Gastroesophageal sphincter (tissue), 4 donors: ENCODE measurements at regions not wholly inside any gene's neighbourhood (a gene's known extent, or its start where the extent isn't known, plus 50 kb on each side); places are given as distances from the start of the nearest gene placed in this dataset.

Experiments
- ATAC-seq: fragments of 150-250 bp; one replicate; pipeline ENCODE4 v1.9.1; 2016; ENCODE audit warnings: mild to moderate bottlenecking, moderate library complexity
- H3K27ac ChIP-seq, 4 donors: fragments of 200-600 bp; sonication (generic) in 3 of 4; 1 replicate in 3 of 4; 2 replicates in 1 of 4; pipeline ENCODE4 v1.5.1; 2016 to 2019
- H3K27me3 ChIP-seq: fragments of 200-600 bp; sonication (generic); one replicate; pipeline ENCODE4 v1.5.1; 2019
- H3K36me3 ChIP-seq, 2 donors: fragments of 200-600 bp; sonication (generic); one replicate each; pipeline ENCODE4 v1.5.1; 2019; ENCODE audit warnings: control low read depth in 1 of 2
- H3K4me1 ChIP-seq, 3 donors: fragments of 200-600 bp; sonication (generic); 1 replicate in 2 of 3; 2 replicates in 1 of 3; pipeline ENCODE4 v1.5.1; 2016 to 2019; ENCODE audit warnings: control low read depth in 2 of 3
- H3K4me3 ChIP-seq, 2 donors: fragments of 200-600 bp; sonication (generic); one replicate each; pipeline ENCODE4 v1.5.1; 2019; ENCODE audit warnings: mild to moderate bottlenecking in 1 of 2, moderate library complexity in 1 of 2
- H3K9me3 ChIP-seq, 3 donors: fragments of 200-600 bp; sonication (generic); one replicate each; pipeline ENCODE4 v1.5.1; 2017 to 2019; ENCODE audit warnings: control low read depth in 2 of 3
- EP300 ChIP-seq: sonication (generic); formaldehyde crosslinking; IDR thresholded peaks from one replicate; pipeline ENCODE4 v1.6.1; 2017; ENCODE audit warnings: antibody characterized with exemption, mild to moderate bottlenecking
- POLR2A ChIP-seq, 2 donors: fragments of 450-650 bp; IDR thresholded peaks; one replicate each; pipeline ENCODE4 v1.6.1; 2017; ENCODE audit warnings: antibody characterized with exemption in 2 of 2, mild to moderate bottlenecking in 2 of 2, moderate library complexity in 1 of 2
- POLR2AphosphoS5 ChIP-seq: sonication (generic); formaldehyde crosslinking; IDR thresholded peaks from one replicate; pipeline ENCODE4 v1.6.1; 2017; ENCODE audit warnings: antibody characterized with exemption
- WGBS, 2 donors: methylation state at CpG; one replicate each; pipeline ENCODE4 v1.1.5; 2018; ENCODE audit warnings: low coverage in 1 of 2; 5-methylcytosine and 5-hydroxymethylcytosine counted together
- TF ChIP-seq, protein P1 (sequence below), 4 experiments: fragments of 200-600 bp in 2 of 4; fragments of 450-650 bp in 2 of 4; sonication (generic) in 1 of 4; IDR thresholded peaks; one replicate each; pipeline ENCODE4 v1.5.1; 2017 to 2019; ENCODE audit warnings: antibody characterized with exemption in 4 of 4, mild to moderate bottlenecking in 2 of 4, moderate library complexity in 2 of 4

DNA sequence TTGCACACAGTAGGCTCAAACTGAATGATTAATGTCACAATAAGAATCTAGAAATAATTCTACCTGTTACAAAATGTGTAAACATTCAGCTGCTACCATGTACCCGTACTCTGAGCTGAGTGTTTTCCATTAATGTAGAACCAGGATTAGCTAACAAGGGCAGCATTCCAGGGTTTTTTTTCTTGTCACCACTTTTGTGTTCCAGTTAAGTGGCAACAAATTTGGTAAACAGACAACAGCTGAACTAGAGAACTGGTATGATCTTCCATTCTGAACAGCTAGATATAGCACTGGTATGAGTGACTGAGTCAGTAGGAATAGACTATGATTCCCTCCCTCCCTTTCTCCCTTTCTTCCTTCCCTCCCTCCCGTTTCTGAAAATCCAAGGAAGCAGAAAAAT is 229.4 kb downstream of the CD47 start:
- TF ChIP-seq EP300 = no peak
- no peak for TF ChIP-seq POLR2AphosphoS5
- TF ChIP-seq, protein P1, sequence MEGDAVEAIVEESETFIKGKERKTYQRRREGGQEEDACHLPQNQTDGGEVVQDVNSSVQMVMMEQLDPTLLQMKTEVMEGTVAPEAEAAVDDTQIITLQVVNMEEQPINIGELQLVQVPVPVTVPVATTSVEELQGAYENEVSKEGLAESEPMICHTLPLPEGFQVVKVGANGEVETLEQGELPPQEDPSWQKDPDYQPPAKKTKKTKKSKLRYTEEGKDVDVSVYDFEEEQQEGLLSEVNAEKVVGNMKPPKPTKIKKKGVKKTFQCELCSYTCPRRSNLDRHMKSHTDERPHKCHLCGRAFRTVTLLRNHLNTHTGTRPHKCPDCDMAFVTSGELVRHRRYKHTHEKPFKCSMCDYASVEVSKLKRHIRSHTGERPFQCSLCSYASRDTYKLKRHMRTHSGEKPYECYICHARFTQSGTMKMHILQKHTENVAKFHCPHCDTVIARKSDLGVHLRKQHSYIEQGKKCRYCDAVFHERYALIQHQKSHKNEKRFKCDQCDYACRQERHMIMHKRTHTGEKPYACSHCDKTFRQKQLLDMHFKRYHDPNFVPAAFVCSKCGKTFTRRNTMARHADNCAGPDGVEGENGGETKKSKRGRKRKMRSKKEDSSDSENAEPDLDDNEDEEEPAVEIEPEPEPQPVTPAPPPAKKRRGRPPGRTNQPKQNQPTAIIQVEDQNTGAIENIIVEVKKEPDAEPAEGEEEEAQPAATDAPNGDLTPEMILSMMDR (IDR thresholded peaks at IDR 0.05) = no peak
- no peak for TF ChIP-seq POLR2A (IDR thresholded peaks at IDR 0.05)
- Histone ChIP-seq H3K9me3 (no peaks in the 10 kb centered on the region), H3K4me1 (peaks cover 0 to 3% (median 0%) of the 10 kb centered on the region in 3 donors), H3K4me3 (no peak overlapping the region), H3K27ac (no peak overlapping the region), H3K27me3 (no peaks in the 10 kb centered on the region), H3K36me3 (no peaks in the 10 kb centered on the region)
- WGBS, 2 donors = 83 to 85% methylated on average over 2 of the region's 2 CpGs
- no peak for ATAC-seq
